Neural cell (in vitro differentiated cells): ENCODE measurements at regions not wholly inside any gene's neighbourhood (a gene's known extent, or its start where the extent isn't known, plus 50 kb on each side); places are given as distances from the start of the nearest gene placed in this dataset.

ENCODE experiments used
- CTCF ChIP-seq: fragments of 450-650 bp; IDR thresholded peaks from 2 replicates; pipeline ENCODE4 v1.5.1; 2014; ENCODE audit warnings: antibody characterized with exemption, mild to moderate bottlenecking, moderate library complexity; ENCODE audit not compliant: poor library complexity, severe bottlenecking
- EZH2 ChIP-seq: fragments of 200-600, 300-800 bp; shearing (Covaris generic), sonication (generic); IDR thresholded peaks from 2 replicates; pipeline ENCODE4 v1.6.1; 2014; ENCODE audit warnings: antibody characterized with exemption, low read length, borderline replicate concordance, mild to moderate bottlenecking; ENCODE audit not compliant: insufficient read depth, poor library complexity, severe bottlenecking

- no peak for TF ChIP-seq EZH2
- TF ChIP-seq CTCF = no peak
These were observed 527.0 kb downstream of the NEBL start for GRCh38 chr10:20369863-20370736.
